Esophagus (tissue), 2 donors: ENCODE measurements at regions not wholly inside any gene's neighbourhood (a gene's known extent, or its start where the extent isn't known, plus 50 kb on each side); places are given as distances from the start of the nearest gene placed in this dataset.

Experiments
- H3K27ac ChIP-seq, 2 donors: one replicate each; pipeline ENCODE4 v1.5.1; 2013; ENCODE audit warnings: low read depth in 2 of 2, mild to moderate bottlenecking in 2 of 2, inconsistent platforms in 1 of 2, low read length in 1 of 2, moderate library complexity in 1 of 2
- H3K27me3 ChIP-seq, 2 donors: one replicate each; pipeline ENCODE4 v1.6.1; 2013; ENCODE audit warnings: low read length in 2 of 2, control low read depth in 1 of 2, mild to moderate bottlenecking in 1 of 2; ENCODE audit not compliant: insufficient read depth in 2 of 2, control insufficient read depth in 1 of 2
- H3K36me3 ChIP-seq, 2 donors: one replicate each; pipeline ENCODE4 v1.6.1; 2013; ENCODE audit warnings: low read length in 1 of 2; ENCODE audit not compliant: control insufficient read depth in 2 of 2, insufficient read depth in 2 of 2
- H3K4me1 ChIP-seq, 2 donors: one replicate each; pipeline ENCODE4 v1.6.1; 2013; ENCODE audit warnings: low read length in 1 of 2; ENCODE audit not compliant: control insufficient read depth in 2 of 2, insufficient read depth in 2 of 2
- H3K4me3 ChIP-seq, 2 donors: one replicate each; pipeline ENCODE4 v1.5.1; 2013; ENCODE audit warnings: low read length in 2 of 2, mild to moderate bottlenecking in 2 of 2, low read depth in 1 of 2, moderate library complexity in 1 of 2
- H3K9me3 ChIP-seq, 2 donors: one replicate each; pipeline ENCODE4 v1.6.1; 2013; ENCODE audit warnings: mild to moderate bottlenecking in 2 of 2, low read depth in 1 of 2, low read length in 1 of 2, moderate library complexity in 1 of 2; ENCODE audit not compliant: control insufficient read depth in 2 of 2, insufficient read depth in 1 of 2
- WGBS, 2 donors: extraction: QIAGEN DNeasy Blood & Tissue Kit; methylation state at CpG; one replicate each; pipeline ENCODE4 v1.1.7; 2013; 5-methylcytosine and 5-hydroxymethylcytosine counted together
- donor health status: healthy with polysubstance abuse.
- donor health status: Bipolar disorder and iron deficiency.

DNA sequence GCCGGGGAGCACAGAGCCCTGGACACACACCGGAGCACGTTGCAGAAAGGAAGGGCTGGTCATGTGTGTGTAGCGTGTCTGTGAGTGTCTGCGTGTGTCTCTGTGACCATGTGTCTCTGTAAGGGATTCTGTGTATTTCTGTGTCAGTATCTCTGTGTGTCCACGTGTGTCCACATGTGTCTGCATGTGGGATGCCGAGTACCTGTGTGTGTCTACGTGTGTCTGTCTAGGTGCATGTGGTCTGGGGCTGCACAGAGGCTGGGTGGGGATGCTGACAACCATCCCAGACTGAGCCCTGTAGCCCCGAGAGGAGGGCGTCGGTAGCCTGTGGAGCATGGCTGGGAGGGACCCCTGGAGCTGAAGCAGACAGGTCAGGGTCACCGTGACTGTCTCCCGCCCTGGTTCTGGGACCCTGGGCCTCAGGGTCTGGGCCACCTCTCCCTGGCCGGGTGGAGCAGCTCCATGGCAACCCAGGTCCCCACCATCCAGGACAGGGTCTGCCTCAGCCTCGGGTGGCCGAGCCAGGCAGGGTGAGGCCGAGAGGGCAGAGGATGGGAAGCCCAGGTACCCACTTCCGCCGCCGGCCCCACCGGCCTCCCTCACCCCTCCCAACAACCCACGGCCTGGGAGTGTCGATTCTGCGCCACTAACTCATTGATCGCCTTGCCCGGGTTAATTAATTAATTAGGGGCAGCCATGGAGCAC lies 122.7 kb downstream of the FAM53A start:
- Histone ChIP-seq H3K36me3 (no peaks in the 10 kb centered on the region), H3K27me3 (peaks cover 2 to 6% of the 10 kb centered on the region in 2 donors), H3K27ac (no peak overlapping the region), H3K4me3 (no peak overlapping the region), H3K4me1 (no peaks in the 10 kb centered on the region), H3K9me3 (peaks cover 0 to 2% of the 10 kb centered on the region in 2 donors)
- WGBS, 2 donors: 80 to 82% methylated on average over 25 to 26 of the region's 26 CpGs

DNA sequence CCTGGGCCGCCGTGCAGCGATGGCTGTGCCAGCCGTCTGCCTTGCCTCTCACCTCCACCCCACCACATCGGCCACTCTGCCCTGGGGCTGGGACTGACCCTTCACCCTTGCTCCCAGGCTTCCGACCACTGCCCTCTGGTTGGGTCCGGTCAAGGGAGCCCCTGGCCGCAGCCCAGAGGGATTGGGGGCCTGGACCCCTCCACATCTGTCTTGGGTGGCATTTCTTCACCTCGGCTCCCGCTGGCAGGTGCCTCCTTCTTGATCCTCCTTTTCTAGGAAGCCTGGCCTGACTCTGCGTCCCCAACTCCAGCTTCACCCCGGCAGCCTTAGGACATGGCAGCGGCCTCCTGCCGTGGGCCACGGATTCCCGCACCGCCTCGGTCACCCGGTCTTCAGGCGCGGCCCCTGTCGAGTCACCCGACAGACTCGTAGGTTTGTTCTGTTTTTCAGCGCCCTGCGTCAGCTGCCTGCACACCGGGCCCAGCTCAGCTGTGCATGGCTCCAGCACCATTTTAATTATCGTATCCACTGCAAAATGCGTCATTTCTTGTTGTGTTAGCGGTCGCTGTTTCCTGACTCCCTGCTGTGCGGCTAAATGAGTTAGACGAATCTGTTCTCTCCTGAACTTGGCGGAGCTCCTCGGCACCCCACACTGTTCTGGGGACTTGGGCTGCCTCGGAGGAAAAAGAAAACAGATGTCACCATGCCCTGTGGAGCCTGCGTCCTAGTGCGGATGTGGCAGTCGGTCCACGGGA lies 124.0 kb downstream of the FAM53A start:
- Histone ChIP-seq H3K27me3 (peaks cover 2 to 10% of the 10 kb centered on the region in 2 donors), H3K36me3 (no peaks in the 10 kb centered on the region)

DNA sequence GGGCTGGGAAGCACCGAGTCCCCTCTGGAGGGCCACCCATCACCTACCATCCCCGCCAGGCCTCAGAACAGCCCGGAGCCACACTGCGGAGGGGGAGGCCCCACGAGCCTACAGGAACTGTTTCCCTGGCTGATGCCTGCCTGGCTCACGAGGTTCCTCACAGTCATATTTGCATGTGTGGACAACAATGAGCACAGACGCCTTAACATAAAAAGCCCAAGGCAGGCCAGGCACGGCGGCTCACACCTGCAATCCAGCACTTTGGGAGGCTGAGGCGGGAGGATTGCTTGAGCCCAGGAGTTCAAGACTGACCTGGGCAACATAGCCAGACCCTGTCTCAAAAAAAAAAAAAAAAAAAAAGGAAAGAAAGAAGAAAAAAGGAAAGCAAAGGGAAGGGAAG lies 125.9 kb downstream of the FAM53A start:
- Histone ChIP-seq H3K27ac (no peak overlapping the region), H3K36me3 (no peaks in the 10 kb centered on the region), H3K9me3 (peaks cover 4 to 5% of the 10 kb centered on the region in 2 donors), H3K27me3 (peaks cover 2 to 13% of the 10 kb centered on the region in 2 donors), H3K4me3 (no peak overlapping the region), H3K4me1 (peaks cover 0 to 2% of the 10 kb centered on the region in 2 donors)
- 49 to 59% methylated on average over 10 of the region's 10 CpGs for WGBS, 2 donors

More for the DNA sequence above, 124.0 kb downstream of the FAM53A start:
- Histone ChIP-seq H3K9me3 (peaks cover 4 to 5% of the 10 kb centered on the region in 2 donors), H3K4me3 (no peak overlapping the region), H3K27ac (no peak overlapping the region), H3K4me1 (no peaks in the 10 kb centered on the region)
- WGBS, 2 donors: 87% methylated on average over 40 of the region's 40 CpGs

DNA sequence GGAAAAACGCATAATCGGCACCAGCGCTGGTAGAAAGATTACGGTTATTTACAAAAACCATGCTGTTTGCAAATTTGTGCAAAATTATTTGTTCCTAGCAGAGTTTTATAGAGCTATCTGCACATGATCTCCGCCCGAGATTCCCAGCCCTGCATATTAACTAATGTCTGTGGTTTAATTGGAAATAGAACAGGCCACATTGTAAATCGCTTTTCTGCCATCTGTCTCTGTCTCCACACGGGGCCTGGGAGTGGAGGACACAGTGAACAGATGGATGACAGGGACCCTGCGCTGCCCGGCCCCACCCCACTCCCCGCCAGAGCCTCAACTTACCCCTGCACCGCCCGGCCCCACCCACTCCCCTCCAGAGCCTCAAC lies 126.9 kb downstream of the FAM53A start:
- Histone ChIP-seq H3K27me3 (peaks cover 2 to 13% of the 10 kb centered on the region in 2 donors), H3K27ac (no peak overlapping the region), H3K4me3 (no peak overlapping the region), H3K9me3 (peaks cover 4 to 5% of the 10 kb centered on the region in 2 donors), H3K36me3 (no peaks in the 10 kb centered on the region), H3K4me1 (peaks cover 0 to 2% of the 10 kb centered on the region in 2 donors)
- 67 to 69% methylated on average over 13 of the region's 13 CpGs for WGBS, 2 donors

DNA sequence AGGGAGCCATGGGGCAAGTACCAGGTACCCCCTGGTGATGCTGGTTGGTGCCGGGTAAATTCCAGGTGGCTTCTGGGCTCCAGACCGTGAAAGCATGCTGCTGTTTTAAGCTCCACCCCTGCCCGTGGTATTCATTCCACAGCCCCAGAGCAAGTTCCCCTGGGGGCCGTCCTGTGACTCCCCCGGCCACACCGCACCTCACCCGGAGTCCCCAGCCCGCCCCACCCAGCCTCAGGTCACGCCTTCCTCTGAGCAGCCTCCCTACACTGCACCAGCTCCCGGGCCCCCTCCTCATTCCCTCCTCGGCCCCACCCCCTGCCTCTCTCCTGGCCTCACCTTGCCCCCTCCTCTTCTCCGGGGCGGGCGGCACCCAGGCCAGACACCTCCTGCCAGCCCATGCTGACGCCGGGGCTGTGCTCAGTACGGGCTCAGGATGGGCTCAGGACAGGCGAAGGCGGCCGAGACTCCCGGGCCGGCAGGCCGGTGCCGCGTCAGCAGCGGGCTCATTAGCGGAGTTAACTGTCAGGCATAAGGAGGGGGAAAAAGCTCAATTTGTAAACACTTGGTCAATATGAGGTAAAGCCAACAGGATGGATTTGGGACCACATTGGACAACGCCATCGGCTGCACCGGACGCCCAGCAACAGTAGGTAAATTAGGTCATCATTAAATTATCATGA lies 127.4 kb downstream of the FAM53A start:
- H3K9me3 ChIP-seq: peaks cover 4 to 5% of the 10 kb centered on the region in 2 donors
- WGBS, 2 donors: 17 to 19% methylated on average over 25 to 31 of the region's 31 CpGs
- H3K4me1 ChIP-seq: peaks cover 0 to 2% of the 10 kb centered on the region in 2 donors
- H3K4me3 ChIP-seq: no peak overlapping the region
- H3K27ac ChIP-seq: no peak overlapping the region
- peaks cover 2 to 13% of the 10 kb centered on the region in 2 donors for H3K27me3 ChIP-seq
- H3K36me3 ChIP-seq: no peaks in the 10 kb centered on the region

DNA sequence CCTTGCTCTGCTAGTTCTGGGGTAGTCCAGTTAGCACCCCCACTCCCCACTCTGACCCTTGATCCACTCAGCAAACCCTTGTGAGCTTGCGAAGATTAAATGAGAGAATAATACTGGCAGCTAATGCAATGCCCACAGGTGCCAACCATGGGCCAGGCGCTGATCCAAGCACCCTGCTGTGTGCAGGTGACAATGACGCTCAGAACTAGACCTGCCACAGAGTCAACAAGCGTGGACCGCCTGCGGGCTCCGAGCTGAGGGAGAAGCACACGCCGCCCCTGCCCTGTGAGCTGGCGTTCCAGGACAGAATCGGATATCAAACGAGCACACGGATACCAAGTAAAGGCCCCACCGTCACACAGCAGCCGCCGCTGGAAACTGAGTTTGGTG lies 129.2 kb downstream of the FAM53A start:
- Histone ChIP-seq H3K36me3 (no peaks in the 10 kb centered on the region), H3K4me1 (peaks cover 0 to 2% of the 10 kb centered on the region in 2 donors), H3K27me3 (peaks cover 2 to 13% of the 10 kb centered on the region in 2 donors), H3K9me3 (peaks cover 4 to 5% of the 10 kb centered on the region in 2 donors), H3K4me3 (no peak overlapping the region), H3K27ac (no peak overlapping the region)
- WGBS, 2 donors: 58 to 67% methylated on average over 16 of the region's 16 CpGs

DNA sequence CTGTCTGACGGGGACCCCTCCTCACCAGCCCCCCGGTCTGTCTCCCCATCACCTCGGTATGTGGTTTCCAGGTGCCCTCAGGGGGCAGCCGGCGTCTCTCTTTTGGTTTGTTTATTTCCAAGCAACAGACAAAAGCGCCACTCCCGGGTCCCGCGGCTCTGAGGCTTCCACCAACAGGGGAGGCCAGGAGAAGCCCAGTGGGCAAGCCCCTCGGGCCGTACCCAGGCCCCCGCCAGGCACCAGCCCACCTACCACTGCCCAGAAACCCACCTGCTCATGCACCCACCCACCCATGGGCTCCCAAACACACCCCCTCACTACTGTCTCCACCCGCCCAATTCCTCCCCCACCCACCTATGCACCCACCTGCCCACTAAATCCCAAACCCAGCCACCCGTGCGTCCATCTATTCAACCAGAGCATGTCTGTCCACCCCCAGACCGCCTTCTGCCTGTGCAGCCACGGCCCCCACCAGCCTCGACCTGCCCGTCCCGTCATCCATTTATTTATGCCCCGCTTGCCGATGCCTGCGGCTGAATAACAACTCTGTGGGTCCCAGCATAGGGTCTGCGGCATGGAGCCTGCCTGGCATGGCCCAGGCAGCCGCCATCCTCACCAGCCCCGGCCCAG lies 129.8 kb downstream of the FAM53A start:
- H3K27ac ChIP-seq: no peak overlapping the region
- 52 to 55% methylated on average over 25 to 26 of the region's 26 CpGs for WGBS, 2 donors
- H3K27me3 ChIP-seq: peaks cover 2 to 13% of the 10 kb centered on the region in 2 donors
- H3K4me1 ChIP-seq: peaks cover 0 to 2% of the 10 kb centered on the region in 2 donors
- peaks cover 4 to 5% of the 10 kb centered on the region in 2 donors for H3K9me3 ChIP-seq
- no peaks in the 10 kb centered on the region for H3K36me3 ChIP-seq
- H3K4me3 ChIP-seq: no peak overlapping the region

DNA sequence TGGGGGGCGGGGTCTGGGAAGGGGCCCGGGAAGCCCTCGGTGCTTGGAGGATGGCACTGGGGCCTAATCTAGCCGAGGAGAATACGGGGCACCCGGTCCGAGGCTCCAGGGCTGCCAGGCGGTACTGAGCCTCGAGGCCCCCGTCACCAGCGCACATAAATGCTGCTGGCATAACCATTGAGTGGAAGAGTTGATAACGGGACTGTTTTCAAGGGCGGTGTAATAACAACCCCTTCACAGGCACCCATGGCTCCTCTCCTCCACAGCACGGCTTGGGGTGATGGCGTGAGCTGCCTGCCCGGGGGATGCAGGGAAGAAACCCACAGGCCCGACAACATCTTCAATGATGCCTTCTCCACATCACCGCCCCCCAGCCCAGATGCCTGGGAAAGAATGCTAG lies 130.7 kb downstream of the FAM53A start:
- Histone ChIP-seq H3K4me1 (peaks cover 0 to 2% of the 10 kb centered on the region in 2 donors), H3K4me3 (no peak overlapping the region), H3K27ac (no peak overlapping the region), H3K27me3 (peaks cover 0 to 13% of the 10 kb centered on the region in 2 donors), H3K9me3 (peaks cover 4 to 5% of the 10 kb centered on the region in 2 donors), H3K36me3 (no peaks in the 10 kb centered on the region)
- 85% methylated on average over 18 of the region's 18 CpGs for WGBS, 2 donors

DNA sequence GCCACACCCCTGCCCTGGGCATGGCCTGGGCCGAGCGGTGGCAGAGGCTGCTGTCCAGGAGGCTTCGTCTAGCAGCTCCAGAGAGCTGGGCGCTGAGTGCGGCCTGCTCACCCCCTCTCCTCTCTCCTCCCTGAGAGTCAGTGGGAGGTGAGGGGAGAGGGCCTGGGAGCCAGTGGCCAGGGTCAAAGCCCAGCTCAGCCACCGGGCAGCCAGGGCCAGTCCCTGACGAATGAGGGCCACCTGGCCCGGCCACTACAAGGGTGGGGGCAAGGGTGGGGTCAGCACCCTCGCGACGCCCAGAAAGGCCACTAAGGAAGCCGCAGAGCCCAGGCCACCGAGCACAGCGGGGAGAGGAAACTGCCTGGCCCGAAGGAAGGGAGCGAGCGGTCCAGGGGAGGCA lies 131.7 kb downstream of the FAM53A start:
- Histone ChIP-seq H3K27ac (no peak overlapping the region), H3K36me3 (no peaks in the 10 kb centered on the region), H3K4me1 (peaks cover 0 to 2% of the 10 kb centered on the region in 2 donors), H3K27me3 (peaks cover 0 to 13% of the 10 kb centered on the region in 2 donors), H3K4me3 (no peak overlapping the region), H3K9me3 (peaks cover 4% of the 10 kb centered on the region in 2 donors)
- WGBS, 2 donors: 68 to 78% methylated on average over 17 of the region's 17 CpGs
